RWPE2 (cell line): ENCODE measurements at regions not wholly inside any gene's neighbourhood (a gene's known extent, or its start where the extent isn't known, plus 50 kb on each side); places are given as distances from the start of the nearest gene placed in this dataset.

Experiments used
- ATAC-seq: fragments of 200-7000 bp; cut with Tn5 transposase; 3 replicates; pipeline ENCODE4 v1.9.1; 2021; ENCODE audit warnings: low read depth
- DNase-seq: peaks from one replicate; pipeline ENCODE4 v3.0.0-alpha.2; 2020; ENCODE audit warnings: low spot score
- H3K27ac ChIP-seq: fragments of 450-650 bp; 2 replicates; pipeline ENCODE4 v1.5.1; 2017; ENCODE audit warnings: mild to moderate bottlenecking; ENCODE audit not compliant: poor library complexity, severe bottlenecking
- H3K27me3 ChIP-seq: fragments of 250-450 bp; sonication (Bioruptor Pico); 2 replicates; pipeline ENCODE4 v1.5.1; 2021; ENCODE audit warnings: mild to moderate bottlenecking, moderate library complexity; ENCODE audit not compliant: insufficient read depth, poor library complexity, severe bottlenecking
- H3K36me3 ChIP-seq: fragments of 250-450 bp; sonication (Bioruptor Pico); 2 replicates; pipeline ENCODE4 v1.5.1; 2020; ENCODE audit warnings: low read depth, mild to moderate bottlenecking, moderate library complexity
- H3K4me1 ChIP-seq: fragments of 250-450 bp; sonication (Bioruptor Pico); 2 replicates; pipeline ENCODE4 v1.5.1; 2021; ENCODE audit warnings: mild to moderate bottlenecking, moderate library complexity; ENCODE audit not compliant: insufficient read depth, poor library complexity, severe bottlenecking
- H3K4me3 ChIP-seq: fragments of 250-450 bp; sonication (Bioruptor Pico); 2 replicates; pipeline ENCODE4 v1.5.1; 2021; ENCODE audit warnings: mild to moderate bottlenecking, moderate library complexity; ENCODE audit not compliant: severe bottlenecking
- H3K9me3 ChIP-seq: fragments of 250-450 bp; sonication (Bioruptor Pico); 2 replicates; pipeline ENCODE4 v1.5.1; 2021; ENCODE audit warnings: mild to moderate bottlenecking, moderate library complexity; ENCODE audit not compliant: severe bottlenecking
- CTCF ChIP-seq: fragments of 450-650 bp; IDR thresholded peaks from one replicate; pipeline ENCODE4 v1.5.1; 2017; ENCODE audit warnings: mild to moderate bottlenecking, moderate library complexity; ENCODE audit not compliant: poor library complexity, severe bottlenecking

DNA sequence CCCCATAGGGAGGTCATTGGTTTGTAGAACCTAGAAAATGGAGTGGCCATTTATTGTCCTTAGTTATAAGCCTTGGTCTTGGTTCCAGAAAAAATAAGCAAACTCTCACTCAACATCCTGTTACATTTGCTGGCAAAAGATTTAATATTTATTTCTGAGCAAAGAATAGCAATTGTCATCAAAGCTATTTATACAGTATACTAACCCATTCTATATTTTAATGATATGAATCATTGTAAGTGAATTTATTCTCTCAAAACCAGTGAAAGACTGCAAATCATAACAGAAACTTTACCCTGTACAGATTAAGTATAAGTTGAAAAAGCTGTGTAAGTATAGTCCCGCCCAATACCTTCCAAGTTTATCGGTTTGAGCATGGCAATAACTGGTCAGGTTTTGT, 364.4 kb downstream of the CD109 start:
- Histone ChIP-seq H3K27me3 (no peaks in the 10 kb centered on the region), H3K4me1 (no peaks in the 10 kb centered on the region), H3K9me3 (no peaks in the 10 kb centered on the region), H3K4me3 (no peak overlapping the region), H3K27ac (no peak overlapping the region), H3K36me3 (no peaks in the 10 kb centered on the region)
- TF ChIP-seq CTCF, result no peak
- ATAC-seq (no peak), DNase-seq (no peak)

- no peaks in the 10 kb centered on the region for H3K36me3 ChIP-seq
- H3K4me3 ChIP-seq, result no peak overlapping the region
- no peaks in the 10 kb centered on the region for H3K9me3 ChIP-seq
- H3K4me1 ChIP-seq, result no peaks in the 10 kb centered on the region
- no peak for TF ChIP-seq CTCF
- no peak for DNase-seq
- no peaks in the 10 kb centered on the region for H3K27me3 ChIP-seq
- H3K27ac ChIP-seq, result no peak overlapping the region
- no peak for ATAC-seq
These were observed 362.6 kb downstream of the CD109 start for GRCh38 chr6:74058606-74059005.

GRCh38 chr6:74057326-74057725, 361.3 kb downstream of the CD109 start:
- Histone ChIP-seq H3K27me3 (no peaks in the 10 kb centered on the region), H3K27ac (no peak overlapping the region), H3K36me3 (no peaks in the 10 kb centered on the region), H3K4me3 (no peak overlapping the region), H3K4me1 (no peaks in the 10 kb centered on the region), H3K9me3 (no peaks in the 10 kb centered on the region)
- DNase-seq, result no peak
- ATAC-seq, result no peak
- TF ChIP-seq CTCF, result no peak

DNA sequence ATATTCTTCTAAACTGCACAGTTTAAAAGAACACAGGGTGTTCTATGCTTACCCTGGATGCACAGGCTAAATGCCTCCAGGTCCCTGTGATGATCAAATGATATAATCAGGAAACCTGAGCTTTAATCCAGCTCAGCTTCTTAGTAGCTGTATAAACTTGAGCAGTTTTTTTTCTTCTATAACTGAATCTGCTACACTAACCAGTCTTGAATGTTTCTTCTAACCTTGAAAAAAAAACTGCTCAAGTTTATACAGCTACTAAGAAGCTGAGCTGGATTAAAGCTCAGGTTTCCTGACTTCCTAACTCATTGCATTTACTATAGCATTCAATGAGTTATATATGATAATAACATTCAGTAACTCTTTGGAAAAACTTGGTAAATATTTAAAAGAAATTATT, 358.2 kb downstream of the CD109 start:
- Histone ChIP-seq H3K4me1 (no peaks in the 10 kb centered on the region), H3K4me3 (no peak overlapping the region), H3K36me3 (no peaks in the 10 kb centered on the region), H3K27me3 (no peaks in the 10 kb centered on the region), H3K27ac (no peak overlapping the region), H3K9me3 (no peaks in the 10 kb centered on the region)
- DNase-seq (no peak), ATAC-seq (no peak)
- no peak for TF ChIP-seq CTCF

GRCh38 chr6:74050921-74051320, 354.9 kb downstream of the CD109 start:
- H3K27me3 ChIP-seq, result no peaks in the 10 kb centered on the region
- H3K36me3 ChIP-seq, result no peaks in the 10 kb centered on the region
- no peak overlapping the region for H3K27ac ChIP-seq
- no peak for ATAC-seq
- no peak overlapping the region for H3K4me3 ChIP-seq
- H3K9me3 ChIP-seq, result no peaks in the 10 kb centered on the region
- no peaks in the 10 kb centered on the region for H3K4me1 ChIP-seq
- no peak for TF ChIP-seq CTCF
- DNase-seq, result no peak
